ENCODE measurements at regions not wholly inside any gene's neighbourhood (a gene's known extent, or its start where the extent isn't known, plus 50 kb on each side); places are given as distances from the start of the nearest gene placed in this dataset.

GRCh38 chr2:11968521-11968920, 222.1 kb downstream of the LPIN1 start:
- no peaks in the 10 kb centered on the region for H3K36me3 ChIP-seq (replicated peaks in 1 of 2; ENCODE audit: insufficient read depth in 1 of 2, low read depth in 2 of 2)
- intact Hi-C loops (cut with DNase I), result no loop called here
- no peak for DNase-seq
- H3K9me3 ChIP-seq, result no peaks in the 10 kb centered on the region
- no peak overlapping the region for H3K27ac ChIP-seq
- no peak for ATAC-seq
- no peak for TF ChIP-seq CTCF (IDR thresholded peaks at IDR 0.05)
- no peak for TF ChIP-seq POLR2A (IDR thresholded peaks at IDR 0.05)
- no peak overlapping the region for H3K4me3 ChIP-seq
- no peaks in the 10 kb centered on the region for H3K4me1 ChIP-seq
- no peaks in the 10 kb centered on the region for H3K27me3 ChIP-seq
- WGBS, 2 donors, result 73 to 77% methylated on average over 5 of the region's 5 CpGs

- WGBS, 2 donors, result 86 to 100% methylated on average over 1 of the region's 1 CpG
- no peak for ATAC-seq
These were observed 223.3 kb downstream of the LPIN1 start for GRCh38 chr2:11969774-11970173.

GRCh38 chr2:11974573-11974972, 228.1 kb downstream of the LPIN1 start:
- TF ChIP-seq CTCF (IDR thresholded peaks at IDR 0.05) (no peak), POLR2A (IDR thresholded peaks at IDR 0.05) (no peak)
- 92 to 96% methylated on average over 1 of the region's 1 CpG for WGBS, 2 donors
- Histone ChIP-seq H3K4me3 (no peak overlapping the region), H3K27ac (no peak overlapping the region), H3K27me3 (no peaks in the 10 kb centered on the region), H3K4me1 (no peaks in the 10 kb centered on the region), H3K36me3 (replicated peaks in 1 of 2; ENCODE audit: insufficient read depth in 1 of 2, low read depth in 2 of 2) (no peaks in the 10 kb centered on the region), H3K9me3 (no peaks in the 10 kb centered on the region)
- intact Hi-C loops (cut with DNase I), result no loop called here
- DNase-seq, result no peak
- ATAC-seq, result no peak

More at GRCh38 chr2:11969774-11970173, 223.3 kb downstream of the LPIN1 start:
- no peak for DNase-seq
- Histone ChIP-seq H3K4me1 (no peaks in the 10 kb centered on the region), H3K36me3 (replicated peaks in 1 of 2; ENCODE audit: insufficient read depth in 1 of 2, low read depth in 2 of 2) (no peaks in the 10 kb centered on the region), H3K27me3 (no peaks in the 10 kb centered on the region), H3K9me3 (no peaks in the 10 kb centered on the region), H3K27ac (no peak overlapping the region), H3K4me3 (no peak overlapping the region)
- TF ChIP-seq POLR2A (IDR thresholded peaks at IDR 0.05) (no peak), CTCF (IDR thresholded peaks at IDR 0.05) (no peak)
- intact Hi-C loops (cut with DNase I), result no loop called here

GRCh38 chr2:11975373-11975772, 228.9 kb downstream of the LPIN1 start:
- 86 to 89% methylated on average over 1 of the region's 1 CpG for WGBS, 2 donors
- TF ChIP-seq POLR2A (IDR thresholded peaks at IDR 0.05) (no peak), CTCF (IDR thresholded peaks at IDR 0.05) (no peak)
- Histone ChIP-seq H3K27ac (no peak overlapping the region), H3K4me3 (no peak overlapping the region), H3K4me1 (no peaks in the 10 kb centered on the region), H3K36me3 (replicated peaks in 1 of 2; ENCODE audit: insufficient read depth in 1 of 2, low read depth in 2 of 2) (no peaks in the 10 kb centered on the region), H3K27me3 (no peaks in the 10 kb centered on the region), H3K9me3 (no peaks in the 10 kb centered on the region)
- intact Hi-C loops (cut with DNase I), result no loop called here
- DNase-seq (no peak), ATAC-seq (no peak)

GRCh38 chr2:11976073-11976472, 229.6 kb downstream of the LPIN1 start:
- intact Hi-C loops (cut with DNase I), result no loop called here
- no peaks in the 10 kb centered on the region for H3K27me3 ChIP-seq
- ATAC-seq (no peak), DNase-seq (no peak)
- peaks cover 6% of the 10 kb centered on the region for H3K4me1 ChIP-seq
- no peak overlapping the region for H3K27ac ChIP-seq
- no peaks in the 10 kb centered on the region for H3K36me3 ChIP-seq (replicated peaks in 1 of 2; ENCODE audit: insufficient read depth in 1 of 2, low read depth in 2 of 2)
- H3K9me3 ChIP-seq, result no peaks in the 10 kb centered on the region
- no peak for TF ChIP-seq CTCF (IDR thresholded peaks at IDR 0.05)
- TF ChIP-seq POLR2A (IDR thresholded peaks at IDR 0.05), result no peak
- H3K4me3 ChIP-seq, result no peak overlapping the region
